ENCODE measurements at regions not wholly inside any gene's neighbourhood (a gene's known extent, or its start where the extent isn't known, plus 50 kb on each side); places are given as distances from the start of the nearest gene placed in this dataset.

DNA sequence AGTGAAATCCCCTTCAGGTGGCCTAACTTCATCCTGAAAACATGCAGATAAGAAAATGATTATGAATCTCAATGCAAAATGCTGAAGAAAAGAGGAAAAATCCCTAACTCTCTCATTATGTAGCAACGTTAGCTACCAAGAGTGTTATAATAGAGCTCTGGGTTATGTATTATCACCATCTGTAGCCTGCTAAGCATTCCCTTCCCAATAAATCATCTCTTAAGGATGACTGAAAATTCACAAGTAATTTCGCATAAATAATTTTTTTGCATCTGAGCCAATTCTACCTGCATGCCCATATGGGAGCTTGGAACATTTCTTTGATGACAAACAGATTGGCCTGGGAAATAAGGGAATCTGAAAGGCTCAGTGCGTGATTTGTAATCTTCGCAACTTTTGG is 216.1 kb downstream of the HTR7 start:
- Histone ChIP-seq H3K36me3 (ENCODE audit: insufficient read depth, low read length) (no peaks in the 10 kb centered on the region), H3K9me3 (ENCODE audit: low read length) (no peaks in the 10 kb centered on the region), H3K4me1 (ENCODE audit: insufficient read depth, low read length, poor library complexity, severe bottlenecking) (no peaks in the 10 kb centered on the region), H4K20me1 (ENCODE audit: insufficient read depth, low read length) (no peaks in the 10 kb centered on the region), H3K4me3 (ENCODE audit: low read depth, low read length, poor library complexity, severe bottlenecking) (no peak overlapping the region), H3K4me2 (ENCODE audit: low read length) (no peak overlapping the region), H3K27ac (ENCODE audit: low read depth, low read length, poor library complexity, severe bottlenecking) (no peak overlapping the region), H3K9me2 (ENCODE audit: insufficient read depth, low read length) (no peaks in the 10 kb centered on the region; the same call in 1 of the 2 replicates), H3K79me2 (ENCODE audit: insufficient read depth, low read depth, low read length) (no peaks in the 10 kb centered on the region), H2AFZ (ENCODE audit: low read length) (no peak overlapping the region)
- BruUV-seq (replicated peaks): no TSS peak
- CTCF ChIA-PET (ENCODE audit: unreplicated experiment): no interaction called here
- DNase-seq (ENCODE audit: low spot score): no peak
- POLR2A ChIA-PET: interaction anchor here (0.9 kb wide), 1 partner anchor 9 kb away, joined by 4 read pairs; no protein-coding TSS in a partner anchor
- intact Hi-C loops (cut with micrococcal nuclease; ENCODE audit: unreplicated experiment): no loop called here
- TF ChIP-seq EZH2phosphoT487 (IDR thresholded peaks at IDR 0.05; ENCODE audit: borderline replicate concordance, low read depth, low read length): no peak
- TF ChIP-seq, protein P1, sequence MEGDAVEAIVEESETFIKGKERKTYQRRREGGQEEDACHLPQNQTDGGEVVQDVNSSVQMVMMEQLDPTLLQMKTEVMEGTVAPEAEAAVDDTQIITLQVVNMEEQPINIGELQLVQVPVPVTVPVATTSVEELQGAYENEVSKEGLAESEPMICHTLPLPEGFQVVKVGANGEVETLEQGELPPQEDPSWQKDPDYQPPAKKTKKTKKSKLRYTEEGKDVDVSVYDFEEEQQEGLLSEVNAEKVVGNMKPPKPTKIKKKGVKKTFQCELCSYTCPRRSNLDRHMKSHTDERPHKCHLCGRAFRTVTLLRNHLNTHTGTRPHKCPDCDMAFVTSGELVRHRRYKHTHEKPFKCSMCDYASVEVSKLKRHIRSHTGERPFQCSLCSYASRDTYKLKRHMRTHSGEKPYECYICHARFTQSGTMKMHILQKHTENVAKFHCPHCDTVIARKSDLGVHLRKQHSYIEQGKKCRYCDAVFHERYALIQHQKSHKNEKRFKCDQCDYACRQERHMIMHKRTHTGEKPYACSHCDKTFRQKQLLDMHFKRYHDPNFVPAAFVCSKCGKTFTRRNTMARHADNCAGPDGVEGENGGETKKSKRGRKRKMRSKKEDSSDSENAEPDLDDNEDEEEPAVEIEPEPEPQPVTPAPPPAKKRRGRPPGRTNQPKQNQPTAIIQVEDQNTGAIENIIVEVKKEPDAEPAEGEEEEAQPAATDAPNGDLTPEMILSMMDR (conservative IDR thresholded peaks at IDR 0.05; ENCODE audit: low read length): no peak

DNA sequence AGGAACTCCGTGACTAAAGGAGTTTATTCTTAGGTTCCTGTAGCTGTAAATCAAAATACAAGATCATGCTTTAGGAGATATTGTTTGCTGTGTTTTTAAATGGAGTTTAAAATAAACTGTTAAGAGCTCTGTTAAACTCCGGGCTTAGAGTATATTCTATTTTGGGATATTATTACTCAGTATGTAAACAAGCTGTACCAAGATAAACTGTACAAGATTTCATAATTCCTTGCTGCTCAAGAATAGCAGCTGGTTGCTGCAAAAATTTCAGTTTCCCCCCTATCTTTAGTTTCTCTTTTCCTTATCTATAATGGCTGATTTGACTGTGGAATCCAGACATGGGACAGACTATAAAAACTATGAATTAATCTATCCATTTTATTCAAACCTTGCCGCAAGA is 215.7 kb downstream of the HTR7 start:
- H3K36me3 ChIP-seq (ENCODE audit: insufficient read depth, low read length): no peaks in the 10 kb centered on the region
- no peak for TF ChIP-seq EZH2phosphoT487 (IDR thresholded peaks at IDR 0.05; ENCODE audit: borderline replicate concordance, low read depth, low read length)
- TF ChIP-seq, protein P1 (conservative IDR thresholded peaks at IDR 0.05; ENCODE audit: low read length): no peak

DNA sequence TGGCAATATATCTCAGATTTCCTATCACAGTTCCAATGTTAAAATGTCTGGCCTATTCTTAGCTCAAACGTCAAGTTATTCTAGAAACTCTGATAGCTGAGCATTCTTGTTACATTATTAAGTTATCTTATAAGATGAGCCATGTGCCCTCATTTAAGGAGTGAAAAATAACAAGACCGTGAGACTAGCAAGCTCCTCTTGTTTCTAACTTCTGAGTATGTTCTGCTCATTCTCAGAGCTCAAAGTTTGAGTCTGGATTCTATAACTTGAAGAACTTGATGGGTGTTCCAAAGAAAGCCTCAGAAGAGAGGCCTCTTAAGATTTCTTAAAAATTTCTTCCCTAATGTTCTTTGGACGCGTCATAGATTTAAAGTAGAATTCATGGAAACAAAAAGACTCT is 215.2 kb downstream of the HTR7 start:
- no peak for DNase-seq (ENCODE audit: low spot score)
- Histone ChIP-seq H3K4me2 (ENCODE audit: low read length) (no peak overlapping the region), H3K9me3 (ENCODE audit: low read length) (no peaks in the 10 kb centered on the region), H4K20me1 (ENCODE audit: insufficient read depth, low read length) (no peaks in the 10 kb centered on the region), H3K79me2 (ENCODE audit: insufficient read depth, low read depth, low read length) (no peaks in the 10 kb centered on the region), H3K9me2 (ENCODE audit: insufficient read depth, low read length) (no peaks in the 10 kb centered on the region; the same call in 1 of the 2 replicates), H3K4me3 (ENCODE audit: low read depth, low read length, poor library complexity, severe bottlenecking) (no peak overlapping the region), H3K27ac (ENCODE audit: low read depth, low read length, poor library complexity, severe bottlenecking) (no peak overlapping the region), H2AFZ (ENCODE audit: low read length) (no peak overlapping the region), H3K4me1 (ENCODE audit: insufficient read depth, low read length, poor library complexity, severe bottlenecking) (no peaks in the 10 kb centered on the region), H3K36me3 (ENCODE audit: insufficient read depth, low read length) (no peaks in the 10 kb centered on the region)
- no TSS peak for BruUV-seq (replicated peaks)
- intact Hi-C loops (cut with micrococcal nuclease; ENCODE audit: unreplicated experiment): no loop called here
- no peak for TF ChIP-seq EZH2phosphoT487 (IDR thresholded peaks at IDR 0.05; ENCODE audit: borderline replicate concordance, low read depth, low read length)
- TF ChIP-seq, protein P1 (conservative IDR thresholded peaks at IDR 0.05; ENCODE audit: low read length): no peak
- POLR2A ChIA-PET: no interaction called here
- CTCF ChIA-PET (ENCODE audit: unreplicated experiment): no interaction called here

More for the DNA sequence above, 215.7 kb downstream of the HTR7 start:
- no peak for DNase-seq (ENCODE audit: low spot score)
- H3K9me2 ChIP-seq (ENCODE audit: insufficient read depth, low read length): no peaks in the 10 kb centered on the region; the same call in 1 of the 2 replicates
- H3K4me3 ChIP-seq (ENCODE audit: low read depth, low read length, poor library complexity, severe bottlenecking): no peak overlapping the region
- intact Hi-C loops (cut with micrococcal nuclease; ENCODE audit: unreplicated experiment): no loop called here
- no peaks in the 10 kb centered on the region for H3K79me2 ChIP-seq (ENCODE audit: insufficient read depth, low read depth, low read length)
- no peak overlapping the region for H2AFZ ChIP-seq (ENCODE audit: low read length)
- ChIA-PET CTCF (ENCODE audit: unreplicated experiment) (no interaction called here), POLR2A (interaction anchor here (0.9 kb wide), 1 partner anchor 8 kb away, joined by 4 read pairs; no protein-coding TSS in a partner anchor)
- no peak overlapping the region for H3K27ac ChIP-seq (ENCODE audit: low read depth, low read length, poor library complexity, severe bottlenecking)
- BruUV-seq (replicated peaks): no TSS peak
- H3K4me2 ChIP-seq (ENCODE audit: low read length): no peak overlapping the region
- no peaks in the 10 kb centered on the region for H4K20me1 ChIP-seq (ENCODE audit: insufficient read depth, low read length)
- H3K9me3 ChIP-seq (ENCODE audit: low read length): no peaks in the 10 kb centered on the region
- H3K4me1 ChIP-seq (ENCODE audit: insufficient read depth, low read length, poor library complexity, severe bottlenecking): no peaks in the 10 kb centered on the region

All from OCI-LY7 (cell line).